HL-60/S4 treated with retinoic acid at 250 ng/mL for 4 days and 3 days (cell line): ENCODE measurements at regions not wholly inside any gene's neighbourhood (a gene's known extent, or its start where the extent isn't known, plus 50 kb on each side); places are given as distances from the start of the nearest gene placed in this dataset.
"Not testable (repeated sequence)": the region's sequence is repeated elsewhere in the genome, so short reads cannot be mapped to it uniquely, and the experiment has no call there.

ENCODE experiments used
- in situ Hi-C: fragments of 300-500 bp; cut with MboI; formaldehyde crosslinking; loops from 2 replicates; pipeline ENCODE4 v1.7.0; 2022; ENCODE audit warnings: low sequenced_read_pairs

- in situ Hi-C loops: loop anchor here (25.0 kb wide), 1 partner anchor 167 kb away; no protein-coding TSS in a partner anchor
Measured at GRCh38 chr18:35770376-35771014, 189.0 kb downstream of the GALNT1 start.

- in situ Hi-C loops: loop anchor here (25.0 kb wide), 1 partner anchor 166 kb away; no protein-coding TSS in a partner anchor
Measured at GRCh38 chr18:35771172-35771571, 189.6 kb downstream of the GALNT1 start.

GRCh38 chr18:35775887-35776286 is 194.3 kb downstream of the GALNT1 start:
- in situ Hi-C loops: no loop called here

GRCh38 chr18:35776473-35776872 is 194.9 kb downstream of the GALNT1 start:
- in situ Hi-C loops: no loop called here

GRCh38 chr18:35777039-35777438 is 195.4 kb upstream of the RMP24 start:
- in situ Hi-C loops: no loop called here

- in situ Hi-C loops: no loop called here
Measured at GRCh38 chr18:35778850-35779627, 193.4 kb upstream of the RMP24 start.

GRCh38 chr18:35780937-35781336 is 191.5 kb upstream of the RMP24 start:
- in situ Hi-C loops: no loop called here

- in situ Hi-C loops: no loop called here
Measured at GRCh38 chr18:35782926-35783325, 189.6 kb upstream of the RMP24 start.

- in situ Hi-C loops: no loop called here
Measured at GRCh38 chr18:35786365-35787042, 186.0 kb upstream of the RMP24 start.

GRCh38 chr18:35789543-35789942 is 182.9 kb upstream of the RMP24 start:
- in situ Hi-C loops: no loop called here

- in situ Hi-C loops: no loop called here
Measured at GRCh38 chr18:35797948-35798347, 174.5 kb upstream of the RMP24 start.

GRCh38 chr18:35803551-35803950 is 168.9 kb upstream of the RMP24 start:
- in situ Hi-C loops: no loop called here

- in situ Hi-C loops: no loop called here
Measured at GRCh38 chr18:35804377-35804776, 168.1 kb upstream of the RMP24 start.

GRCh38 chr18:35807811-35808335 is 164.6 kb upstream of the RMP24 start:
- in situ Hi-C loops: no loop called here

- in situ Hi-C loops: no loop called here
Measured at GRCh38 chr18:35808796-35809195, 163.7 kb upstream of the RMP24 start.

GRCh38 chr18:35810520-35810919 is 162.0 kb upstream of the RMP24 start:
- in situ Hi-C loops: no loop called here

GRCh38 chr18:35811896-35812295 is 160.6 kb upstream of the RMP24 start:
- in situ Hi-C loops: no loop called here

- in situ Hi-C loops: not testable (repeated sequence)
Measured at GRCh38 chr18:35815011-35815410, 157.5 kb upstream of the RMP24 start.

GRCh38 chr18:35816003-35816402 is 156.5 kb upstream of the RMP24 start:
- in situ Hi-C loops: no loop called here

- in situ Hi-C loops: no loop called here
Measured at GRCh38 chr18:35817604-35818352, 154.7 kb upstream of the RMP24 start.

GRCh38 chr18:35818353-35818667 is 154.2 kb upstream of the RMP24 start:
- in situ Hi-C loops: no loop called here
